GM18907 (cell line): ENCODE measurements at regions not wholly inside any gene's neighbourhood (a gene's known extent, or its start where the extent isn't known, plus 50 kb on each side); places are given as distances from the start of the nearest gene placed in this dataset.

Source experiments
- ATAC-seq: cut with Tn5 transposase; IDR thresholded peaks from one replicate; pipeline ENCODE4 v1.9.1; 2021; ENCODE audit warnings: mild to moderate bottlenecking, moderate library complexity; ENCODE audit not compliant: unreplicated experiment

DNA sequence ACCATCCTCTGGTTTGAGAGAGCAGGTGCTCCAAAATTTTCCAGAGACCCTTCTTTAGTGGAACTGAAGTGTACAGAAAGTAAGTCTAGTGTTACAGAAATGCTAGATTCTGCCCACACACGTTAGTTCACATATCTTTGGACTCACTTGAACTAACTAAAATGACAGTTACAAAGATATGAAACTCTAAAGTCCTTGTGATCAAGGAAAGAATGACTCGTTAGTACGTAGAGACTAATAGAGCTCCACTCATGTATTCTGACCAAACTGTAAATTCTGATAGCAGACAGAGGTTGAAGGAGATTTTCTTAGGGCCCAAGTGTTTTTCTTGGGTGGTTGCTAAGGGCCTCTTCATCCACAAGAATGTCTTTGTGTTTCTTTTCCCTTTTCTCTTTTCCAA, 491.5 kb upstream of the B3GALT2 start:
- ATAC-seq: no peak

DNA sequence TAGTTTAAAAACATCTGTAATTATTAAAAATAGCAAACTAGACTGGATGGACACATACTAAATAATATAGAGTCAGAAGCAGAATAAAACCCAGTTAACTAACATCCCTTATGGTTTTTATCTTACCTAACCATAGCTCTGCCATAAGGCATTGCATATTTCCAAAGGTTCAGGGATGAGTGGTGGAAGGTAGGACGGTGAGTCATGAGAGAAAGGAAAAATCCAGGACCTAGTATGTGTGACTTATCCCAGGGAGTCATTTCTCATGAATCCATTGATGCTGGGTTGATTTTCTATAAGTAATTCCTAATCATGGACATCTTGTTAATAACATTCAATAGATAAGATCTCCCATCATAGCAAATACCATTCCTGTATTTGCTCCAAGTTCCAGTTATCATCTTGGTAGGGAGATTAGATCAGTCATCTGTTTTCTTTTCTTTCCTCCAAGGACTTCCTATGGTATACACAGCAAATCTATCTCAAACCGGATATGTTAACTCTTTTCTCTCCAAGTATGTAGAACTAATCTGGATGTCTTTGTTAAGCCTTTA, 490.7 kb upstream of the B3GALT2 start:
- ATAC-seq: no peak

DNA sequence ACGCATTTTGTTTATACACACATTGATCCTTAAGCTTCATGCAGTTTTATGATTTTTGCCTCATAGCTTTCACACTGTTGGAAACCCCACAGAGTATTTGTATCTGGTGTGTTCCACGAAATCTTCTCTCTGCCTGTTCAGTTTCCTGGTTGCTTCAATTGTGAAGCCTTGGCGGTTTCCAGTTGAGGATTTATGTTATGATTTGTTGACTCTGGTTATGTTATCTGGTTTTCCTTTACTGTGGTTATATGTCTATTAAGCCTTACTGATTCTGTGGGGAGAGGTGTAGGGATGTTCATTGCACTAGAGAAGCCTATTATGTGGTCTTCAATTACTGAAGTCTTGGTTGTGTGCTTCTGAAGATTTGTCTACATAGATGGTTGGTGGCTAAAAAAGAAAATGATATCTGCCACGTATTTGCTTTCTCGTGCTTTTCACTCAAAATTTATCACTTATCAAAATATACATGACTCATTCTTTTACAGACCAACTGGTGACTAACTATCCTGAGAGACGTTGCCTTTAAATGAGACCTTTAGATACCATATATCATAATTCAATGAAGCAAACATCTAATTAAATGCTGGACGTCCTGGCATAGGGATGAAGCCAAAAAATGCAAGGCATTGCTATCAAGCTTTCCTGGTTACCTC, 488.0 kb upstream of the B3GALT2 start:
- no peak for ATAC-seq

DNA sequence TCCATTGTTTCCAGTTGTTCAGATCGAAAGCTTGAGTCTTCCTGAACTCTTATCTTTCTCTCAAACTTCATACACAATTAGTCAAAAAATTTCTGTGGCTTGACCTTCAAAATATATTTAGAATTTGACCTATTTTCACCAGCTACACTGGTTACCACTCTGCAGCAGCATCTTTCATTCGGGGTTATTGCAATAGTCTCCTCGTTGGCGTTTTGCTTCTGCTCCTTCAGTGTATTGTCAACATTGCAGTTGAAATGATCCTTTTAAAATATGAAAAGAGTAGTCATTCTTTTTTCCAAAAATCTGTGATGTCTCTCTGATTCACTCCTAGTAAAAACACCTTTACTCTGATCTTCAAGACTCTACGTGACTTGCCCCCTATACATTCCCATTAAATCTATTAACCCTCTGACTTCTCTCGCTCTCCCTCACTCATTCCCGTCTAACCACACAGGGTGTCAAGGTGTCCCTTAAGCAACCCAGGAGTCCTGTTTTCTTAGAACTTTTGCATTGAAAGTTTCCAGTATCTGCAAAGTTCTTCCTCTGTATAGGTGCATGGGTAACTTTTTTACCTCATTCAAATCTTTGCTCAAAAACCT, 480.2 kb upstream of the B3GALT2 start:
- ATAC-seq: no peak

DNA sequence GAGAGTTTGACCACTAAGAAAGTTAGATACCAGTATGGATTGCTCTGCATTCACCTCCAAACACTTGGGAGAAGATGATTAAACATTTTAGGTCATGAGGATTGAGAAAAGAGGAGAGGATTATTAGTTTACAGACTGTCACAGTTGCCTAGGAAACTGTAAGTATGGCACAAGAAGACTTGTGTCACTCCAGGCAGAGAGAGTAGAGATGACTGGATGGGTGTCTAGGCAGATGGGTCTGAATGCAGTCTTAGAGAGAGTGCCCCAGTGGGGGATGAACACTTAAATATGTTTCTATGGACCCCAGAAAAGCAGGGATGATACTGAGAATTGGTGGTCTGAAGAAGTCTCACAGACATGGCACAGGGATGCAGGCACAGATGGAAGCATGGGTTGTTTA, 477.6 kb upstream of the B3GALT2 start:
- ATAC-seq: no peak

DNA sequence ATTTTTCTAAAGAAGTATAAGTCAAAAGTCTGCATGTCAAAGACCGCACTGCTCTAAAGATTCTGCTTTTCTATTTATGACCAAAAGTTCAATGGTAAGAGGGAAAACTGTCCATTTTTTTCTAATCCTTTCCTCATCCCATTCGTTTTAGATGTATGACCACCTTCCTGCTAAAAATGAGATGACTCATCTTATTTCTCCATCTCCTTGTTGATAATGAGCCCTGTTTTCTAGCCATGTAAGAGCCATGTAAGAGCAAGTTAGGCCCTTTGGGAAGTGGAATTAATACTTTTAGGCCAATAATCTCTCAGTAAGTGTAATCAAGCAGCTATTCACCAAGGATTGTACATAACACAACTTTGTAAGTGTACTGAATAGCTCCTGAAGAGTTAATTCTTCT, 475.6 kb upstream of the B3GALT2 start:
- no peak for ATAC-seq

DNA sequence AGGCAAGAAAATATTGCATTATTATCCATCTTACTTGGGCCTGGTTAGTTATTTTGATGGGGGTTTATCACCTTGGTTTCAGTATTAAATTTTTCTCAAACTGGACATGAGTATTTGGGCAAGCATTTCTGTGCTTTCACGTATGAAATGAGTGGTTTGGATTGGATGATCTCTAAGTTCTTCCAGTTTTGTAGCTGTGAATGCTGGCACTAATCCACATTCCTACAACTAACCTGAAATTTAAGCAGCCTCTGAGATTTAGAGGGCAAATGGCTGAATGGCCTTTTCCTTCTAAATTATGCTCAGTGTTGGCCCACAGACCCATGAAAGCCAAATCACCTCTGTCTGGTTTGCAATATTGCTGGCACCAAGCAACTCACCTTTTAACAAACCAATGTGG, 475.0 kb upstream of the B3GALT2 start:
- no peak for ATAC-seq

DNA sequence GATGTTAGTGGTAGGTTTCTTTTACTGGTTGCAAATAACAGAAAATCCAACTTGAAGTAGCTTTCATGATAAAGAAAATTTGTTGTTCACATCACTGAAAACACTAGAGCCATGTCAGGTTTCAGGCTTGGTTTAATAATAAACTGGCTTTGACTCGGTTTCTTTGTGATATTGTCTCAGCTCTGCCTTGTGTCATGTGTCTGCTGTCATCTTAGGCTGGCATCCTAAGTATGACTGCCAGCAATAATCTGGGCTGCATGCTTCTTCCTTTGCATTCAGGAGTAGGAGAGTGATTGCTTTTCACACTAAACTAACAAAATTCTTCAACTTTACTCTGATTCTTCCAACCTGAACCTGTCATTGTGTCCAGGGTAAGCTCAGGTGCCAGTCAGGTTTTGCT, 474.0 kb upstream of the B3GALT2 start:
- no peak for ATAC-seq

DNA sequence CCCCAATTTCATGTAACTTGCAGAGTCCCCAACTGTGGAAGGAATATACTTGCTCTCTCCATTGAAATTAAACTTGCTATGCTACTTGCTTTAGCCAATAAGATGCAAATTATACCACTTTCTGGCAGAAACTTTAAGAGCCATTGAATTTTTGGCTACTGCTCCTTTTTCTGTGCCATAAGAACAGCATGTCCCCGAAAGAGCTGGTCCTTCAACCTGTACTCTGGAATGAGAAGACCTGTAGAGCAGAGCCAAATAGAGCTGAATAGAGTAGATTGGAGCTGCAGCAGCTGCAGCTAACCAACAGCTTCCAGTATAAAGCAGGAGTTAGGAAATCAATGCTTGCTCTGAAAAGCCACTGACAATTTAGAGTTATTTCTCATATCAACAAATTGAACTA, 472.3 kb upstream of the B3GALT2 start:
- ATAC-seq: no peak

DNA sequence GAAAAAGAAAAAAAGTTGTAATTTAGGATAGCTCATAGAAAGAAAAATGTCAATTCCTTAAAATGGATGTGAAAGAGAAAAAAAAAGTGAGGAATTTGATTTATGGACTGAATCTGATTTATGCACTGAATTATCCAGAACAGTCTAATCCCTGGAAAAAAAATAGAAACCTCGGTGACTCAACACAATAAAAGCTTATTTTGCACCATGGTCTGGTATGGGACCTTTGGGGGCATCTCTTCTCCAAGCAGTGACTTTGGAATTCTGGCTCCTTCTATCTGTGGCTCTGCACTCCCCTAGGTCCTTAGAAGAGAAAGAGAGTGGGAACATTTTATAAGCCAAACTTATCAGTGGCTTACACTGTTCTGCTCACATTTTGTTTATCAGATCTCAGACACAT, 471.7 kb upstream of the B3GALT2 start:
- ATAC-seq: no peak

DNA sequence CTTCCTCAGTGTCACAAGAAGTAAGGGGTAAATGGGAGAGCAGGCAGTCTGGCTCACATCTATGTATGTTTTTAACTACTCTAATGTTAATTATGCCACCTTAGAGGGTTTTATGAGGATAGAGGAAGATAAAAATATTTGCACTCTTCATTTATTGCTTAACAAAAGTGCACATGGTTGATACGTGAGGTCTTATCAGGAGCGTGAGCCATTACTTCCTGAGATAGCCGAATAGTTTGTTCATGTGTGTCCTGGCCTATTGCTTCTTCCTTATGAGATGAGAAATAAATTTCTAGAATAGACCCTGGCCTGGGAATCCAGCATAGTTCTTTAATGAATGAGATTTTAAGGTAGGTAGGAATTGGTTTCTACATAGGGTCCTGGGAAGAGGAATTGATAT, 471.1 kb upstream of the B3GALT2 start:
- ATAC-seq: no peak

DNA sequence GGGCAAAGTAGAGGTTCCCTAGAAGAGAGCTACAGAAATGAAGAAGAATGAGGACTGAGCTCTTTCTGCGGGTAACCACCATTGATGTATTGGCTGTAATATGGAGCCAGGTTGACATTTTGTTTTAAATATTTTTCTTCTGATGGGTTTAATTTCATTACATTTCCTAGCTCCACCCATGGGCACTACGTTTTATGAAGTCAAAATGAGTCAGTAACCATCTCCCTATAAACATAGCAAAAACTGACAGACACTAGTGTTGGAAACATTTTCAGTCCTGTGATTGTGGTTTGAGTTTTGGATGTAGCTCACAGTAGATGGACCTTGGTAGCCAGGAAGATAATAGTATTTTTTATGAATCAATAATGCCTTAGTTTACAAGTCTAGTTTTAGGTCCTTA, 470.4 kb upstream of the B3GALT2 start:
- no peak for ATAC-seq

DNA sequence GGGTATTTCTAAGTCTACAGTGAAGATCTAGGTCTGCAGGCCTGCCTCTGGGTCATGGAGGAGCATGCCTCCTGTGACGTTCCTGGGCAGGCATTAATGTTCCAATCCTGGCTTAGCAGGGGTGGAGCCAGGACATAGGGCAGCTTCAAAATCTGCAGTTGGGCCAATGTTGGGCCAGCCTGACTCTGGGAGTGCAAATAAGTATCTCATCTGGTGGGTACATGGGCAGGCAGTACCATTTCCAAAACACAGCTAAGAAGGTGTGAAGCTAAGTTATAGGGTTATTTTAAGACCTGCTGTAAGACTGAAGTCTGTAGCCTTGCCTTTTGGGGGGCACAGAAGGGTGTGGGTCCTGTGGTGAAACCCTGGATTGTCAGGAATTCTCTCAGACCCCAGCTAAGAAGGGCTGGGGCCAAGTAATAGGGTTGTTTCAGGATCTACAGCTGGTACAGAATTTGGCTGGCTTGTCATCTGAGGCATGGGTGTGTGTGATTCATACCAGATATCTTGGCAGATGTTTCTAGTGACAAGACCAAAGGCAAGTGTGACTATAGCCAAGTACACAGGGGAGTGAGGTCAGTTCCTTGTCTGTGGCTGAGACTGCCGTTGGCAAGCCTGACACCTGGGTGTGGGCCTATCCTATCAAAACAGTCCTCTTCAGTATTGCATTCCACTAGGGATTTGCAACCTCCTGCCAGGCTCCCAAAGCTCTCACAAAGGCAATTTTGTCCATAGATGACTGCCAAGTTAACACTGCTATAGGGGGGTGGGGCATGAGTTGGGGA, 468.7 kb upstream of the B3GALT2 start:
- ATAC-seq: no peak

DNA sequence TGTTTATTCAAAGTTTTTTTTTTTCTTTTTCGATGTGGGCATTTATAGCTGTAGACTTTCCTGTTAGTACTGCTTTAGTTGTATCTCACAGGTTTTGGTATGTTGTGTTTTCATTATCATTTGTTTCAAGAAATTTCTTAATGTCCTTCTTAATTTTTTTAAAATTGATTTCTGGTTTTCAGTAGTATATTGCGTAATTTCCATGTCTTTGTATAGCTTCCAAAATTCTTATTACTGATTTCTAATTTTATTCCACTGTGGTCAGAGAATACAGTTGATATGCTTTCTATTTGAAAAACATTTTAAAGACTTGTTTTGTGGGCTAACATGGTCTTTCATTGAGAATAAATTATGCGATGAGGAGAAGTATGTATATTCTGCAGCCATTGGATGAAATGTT, 463.2 kb upstream of the B3GALT2 start:
- ATAC-seq: no peak

DNA sequence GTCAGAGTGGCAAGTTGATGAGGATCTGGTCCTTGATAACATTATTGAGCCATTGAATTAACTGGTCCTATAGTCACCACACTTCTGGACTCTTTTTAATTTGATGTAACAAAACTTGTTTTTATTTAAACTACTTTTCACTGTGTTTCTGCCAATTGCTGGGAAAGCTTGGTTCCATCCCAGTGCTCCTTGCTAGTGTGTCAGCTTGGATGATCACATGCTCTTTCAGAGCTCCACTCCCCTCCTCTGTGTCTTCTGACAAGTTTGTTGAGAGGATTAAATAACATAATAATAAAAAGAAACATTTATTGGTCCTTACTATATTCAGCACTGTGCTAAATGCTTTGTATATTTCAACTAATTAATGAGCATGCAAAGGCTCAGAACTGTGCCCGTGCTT, 448.5 kb upstream of the B3GALT2 start:
- ATAC-seq: no peak

DNA sequence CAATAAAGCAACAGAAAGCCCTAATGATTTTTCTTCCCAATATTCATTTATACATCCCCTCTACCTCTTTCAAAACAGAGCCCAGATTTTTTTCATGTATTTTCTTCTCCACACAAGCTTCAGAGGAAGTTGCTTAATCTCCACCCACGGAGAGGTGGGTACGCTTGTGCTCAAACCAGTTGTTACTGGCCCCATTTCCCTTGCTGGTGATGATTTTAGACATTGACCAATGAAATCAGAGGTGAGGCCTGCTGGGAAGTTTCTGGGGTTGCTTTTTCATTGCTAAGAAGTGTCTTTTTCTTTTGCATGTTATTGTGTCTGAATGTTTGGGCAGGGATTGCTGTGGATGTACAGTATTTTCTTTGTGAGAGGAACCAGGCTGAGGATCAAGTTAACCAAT, 448.1 kb upstream of the B3GALT2 start:
- no peak for ATAC-seq

DNA sequence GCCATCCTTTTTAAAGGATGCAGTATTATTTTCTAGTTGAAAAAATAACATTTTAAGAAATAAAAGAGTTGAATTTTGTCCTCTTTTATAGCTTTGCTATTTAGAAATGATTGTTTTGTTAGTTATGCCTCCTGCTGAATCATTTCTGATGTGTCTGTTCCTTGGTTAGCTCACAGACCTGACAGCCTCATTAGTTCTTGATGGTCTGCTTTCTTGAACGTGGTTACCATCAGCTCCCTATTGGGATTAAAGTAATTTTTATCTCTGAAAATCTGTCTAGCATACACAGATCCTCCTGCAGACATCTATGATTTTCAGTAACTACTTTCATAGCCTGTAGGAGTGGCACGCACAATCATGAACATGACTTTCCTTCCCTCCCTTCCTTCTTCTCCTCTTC, 447.6 kb upstream of the B3GALT2 start:
- ATAC-seq: no peak

DNA sequence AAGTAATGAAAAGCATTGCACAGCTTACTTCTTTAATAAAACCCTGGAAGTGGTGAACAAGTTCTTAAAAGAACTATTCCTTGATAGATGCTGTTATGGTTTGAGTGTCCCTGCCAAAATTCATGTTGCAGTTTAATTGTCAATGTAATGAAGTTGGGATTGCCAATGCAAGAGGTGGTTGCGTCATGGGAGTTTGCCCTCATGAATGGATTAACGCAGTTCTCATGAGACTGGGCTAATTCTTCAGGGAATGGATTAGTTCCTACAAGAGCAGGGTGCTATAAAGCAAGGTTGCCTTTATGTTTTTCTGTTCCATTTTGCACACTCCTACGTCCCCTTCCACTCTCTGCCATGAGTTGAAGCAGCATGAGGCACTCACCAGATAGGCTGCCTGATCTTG, 446.7 kb upstream of the B3GALT2 start:
- ATAC-seq: no peak

DNA sequence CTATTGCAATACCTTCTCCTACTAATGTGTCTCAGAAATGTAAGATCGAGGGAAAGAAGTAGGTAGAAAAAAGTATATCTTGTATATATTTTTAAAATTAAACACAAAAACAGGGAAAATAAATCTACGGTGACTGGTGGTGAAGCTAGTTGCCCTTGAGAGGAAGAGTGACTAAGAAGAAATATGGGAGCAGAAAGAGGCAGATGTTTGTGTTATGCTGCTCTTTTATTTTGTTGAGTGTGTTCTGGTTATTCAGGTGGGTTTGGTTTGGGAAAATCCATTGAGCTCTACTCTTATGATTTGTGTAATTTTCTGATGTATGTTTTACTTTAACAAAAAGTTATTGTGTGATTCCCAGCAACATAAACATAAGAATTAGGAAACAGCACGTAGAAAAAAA, 444.9 kb upstream of the B3GALT2 start:
- no peak for ATAC-seq

DNA sequence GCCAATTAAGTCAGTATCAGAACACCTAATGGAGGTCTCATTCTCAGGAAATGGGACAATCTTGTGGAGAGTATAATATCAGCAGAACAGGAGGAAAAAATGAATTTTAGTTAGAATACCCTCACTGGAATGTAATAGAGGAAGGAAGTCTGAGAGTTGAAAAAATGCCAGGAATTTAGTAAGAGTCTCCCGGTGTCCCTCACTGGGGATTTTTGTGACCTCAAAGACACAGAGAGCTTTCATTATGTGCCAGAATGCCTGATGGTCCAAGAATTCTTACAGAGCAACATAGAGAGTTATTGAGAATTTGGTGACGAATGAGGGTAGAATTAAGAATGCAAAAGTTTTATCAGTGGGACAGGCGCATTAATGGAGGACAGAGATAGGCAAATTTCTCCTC, 443.5 kb upstream of the B3GALT2 start:
- ATAC-seq: no peak

DNA sequence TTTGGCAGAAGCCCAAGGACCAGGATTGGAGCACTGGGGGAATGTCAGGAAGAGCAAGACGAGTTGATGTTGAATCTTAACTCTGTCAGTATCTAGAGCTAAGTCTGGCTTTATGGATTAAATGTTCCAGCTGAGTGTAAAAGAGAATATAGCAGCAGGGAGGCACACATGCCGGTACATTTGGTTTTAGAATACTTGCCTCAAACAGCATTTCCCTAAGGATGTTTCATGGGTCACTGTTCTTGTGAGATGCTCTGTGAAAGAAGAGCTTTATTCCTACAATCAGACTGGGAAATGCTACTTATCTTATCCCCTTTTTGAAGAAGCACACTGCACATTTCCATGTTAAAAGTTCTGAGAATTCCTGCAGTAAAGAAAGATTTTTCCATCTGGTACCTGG, 440.3 kb upstream of the B3GALT2 start:
- no peak for ATAC-seq

DNA sequence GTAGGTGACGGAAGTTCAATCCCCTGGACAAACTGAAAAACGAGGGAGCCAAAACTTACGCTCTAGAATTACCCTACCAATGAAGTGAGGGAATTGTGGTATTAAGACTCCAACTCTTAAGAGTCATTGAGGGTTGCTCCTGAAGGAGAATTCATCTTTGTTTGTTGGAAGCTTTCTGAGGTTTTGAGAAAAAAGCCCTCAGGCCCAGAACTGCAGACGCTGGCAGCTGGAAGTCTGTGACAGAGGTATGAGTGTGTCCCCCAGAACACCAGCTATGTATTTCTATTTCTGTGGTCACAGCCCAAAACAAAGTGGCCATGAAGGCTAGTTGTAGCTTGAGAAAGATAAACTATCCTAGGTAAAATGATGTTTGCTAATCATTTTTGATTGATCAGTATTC, 438.8 kb upstream of the B3GALT2 start:
- ATAC-seq: no peak
